Thyroid gland (tissue), 4 donors: ENCODE measurements at regions not wholly inside any gene's neighbourhood (a gene's known extent, or its start where the extent isn't known, plus 50 kb on each side); places are given as distances from the start of the nearest gene placed in this dataset.

Source experiments
- DNase-seq, 2 donors: peaks; one replicate each; pipeline ENCODE4 v3.0.0-alpha.2; 2019
- H3K27ac ChIP-seq, 3 donors: fragments of 200-600 bp; sonication (generic); 1 replicate in 2 of 3; 2 replicates in 1 of 3; pipeline ENCODE4 v1.5.1; 2016 to 2019; ENCODE audit warnings: mild to moderate bottlenecking in 1 of 3, moderate library complexity in 1 of 3
- H3K27me3 ChIP-seq: fragments of 200-600 bp; sonication (generic); one replicate; pipeline ENCODE4 v1.5.1; 2019
- H3K36me3 ChIP-seq, 2 donors: fragments of 200-600 bp; sonication (generic); one replicate each; pipeline ENCODE4 v1.5.1; 2016 to 2019
- H3K4me1 ChIP-seq, 2 donors: fragments of 200-600 bp; sonication (generic); one replicate each; pipeline ENCODE4 v1.5.1; 2017 to 2019
- H3K4me3 ChIP-seq, 3 donors: fragments of 200-600 bp; sonication (generic); replicated peaks in 1 of 3; 1 replicate in 2 of 3; 2 replicates in 1 of 3; pipeline ENCODE4 v1.5.1; 2016; ENCODE audit warnings: mild to moderate bottlenecking in 1 of 3
- H3K9me3 ChIP-seq: fragments of 200-600 bp; sonication (generic); one replicate; pipeline ENCODE4 v1.5.1; 2017
- POLR2A ChIP-seq, 2 donors: fragments of 450-650 bp; IDR thresholded peaks; one replicate each; pipeline ENCODE4 v1.6.1; 2017; ENCODE audit warnings: antibody characterized with exemption in 2 of 2, mild to moderate bottlenecking in 2 of 2, moderate library complexity in 1 of 2
- WGBS, 2 donors: methylation state at CpG; one replicate each; pipeline ENCODE4 v1.1.5; 2017; 5-methylcytosine and 5-hydroxymethylcytosine counted together
- intact Hi-C: fragments of 100-400 bp; cut with DNase I; formaldehyde crosslinking; loops from one replicate; pipeline ENCODE4 v1.15.1; 2023
- TF ChIP-seq, protein P1 (sequence below), 6 experiments: fragments of 200-600 bp in 3 of 6; fragments of 450-650 bp in 3 of 6; sonication (generic) in 3 of 6; IDR thresholded peaks; one replicate each; pipeline ENCODE4 v1.5.1; 2016 to 2019; ENCODE audit warnings: antibody characterized with exemption in 6 of 6, mild to moderate bottlenecking in 2 of 6, inconsistent platforms in 1 of 6, moderate library complexity in 1 of 6

DNA sequence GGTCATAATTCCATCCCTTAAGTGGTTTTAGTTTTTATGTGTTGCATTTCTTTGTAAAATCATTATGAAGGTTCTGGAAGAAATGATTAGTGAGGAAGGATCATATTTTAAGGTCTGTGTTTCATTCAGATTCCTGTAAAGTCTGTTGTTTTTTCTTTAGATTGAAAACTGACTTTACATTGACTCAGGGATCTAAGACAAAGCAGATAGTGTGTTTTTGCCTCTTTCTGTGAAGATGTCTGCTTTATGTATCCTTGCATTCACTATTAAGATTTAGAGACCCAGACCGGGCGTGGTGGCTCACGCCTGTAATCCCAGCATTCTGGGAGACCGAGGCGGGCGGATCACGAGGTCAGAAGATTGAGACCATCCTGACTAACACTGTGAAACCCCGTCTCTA is 225.7 kb downstream of the SAMD5 start:
- intact Hi-C loops = no loop called here
- no peak for DNase-seq
- 93 to 94% methylated on average over 8 of the region's 8 CpGs for WGBS, 2 donors
- no peaks in the 10 kb centered on the region for H3K36me3 ChIP-seq
- H3K27me3 ChIP-seq = no peaks in the 10 kb centered on the region
- no peak for TF ChIP-seq POLR2A (IDR thresholded peaks at IDR 0.05)
- TF ChIP-seq, protein P1, sequence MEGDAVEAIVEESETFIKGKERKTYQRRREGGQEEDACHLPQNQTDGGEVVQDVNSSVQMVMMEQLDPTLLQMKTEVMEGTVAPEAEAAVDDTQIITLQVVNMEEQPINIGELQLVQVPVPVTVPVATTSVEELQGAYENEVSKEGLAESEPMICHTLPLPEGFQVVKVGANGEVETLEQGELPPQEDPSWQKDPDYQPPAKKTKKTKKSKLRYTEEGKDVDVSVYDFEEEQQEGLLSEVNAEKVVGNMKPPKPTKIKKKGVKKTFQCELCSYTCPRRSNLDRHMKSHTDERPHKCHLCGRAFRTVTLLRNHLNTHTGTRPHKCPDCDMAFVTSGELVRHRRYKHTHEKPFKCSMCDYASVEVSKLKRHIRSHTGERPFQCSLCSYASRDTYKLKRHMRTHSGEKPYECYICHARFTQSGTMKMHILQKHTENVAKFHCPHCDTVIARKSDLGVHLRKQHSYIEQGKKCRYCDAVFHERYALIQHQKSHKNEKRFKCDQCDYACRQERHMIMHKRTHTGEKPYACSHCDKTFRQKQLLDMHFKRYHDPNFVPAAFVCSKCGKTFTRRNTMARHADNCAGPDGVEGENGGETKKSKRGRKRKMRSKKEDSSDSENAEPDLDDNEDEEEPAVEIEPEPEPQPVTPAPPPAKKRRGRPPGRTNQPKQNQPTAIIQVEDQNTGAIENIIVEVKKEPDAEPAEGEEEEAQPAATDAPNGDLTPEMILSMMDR (IDR thresholded peaks at IDR 0.05) = no peak
- no peak overlapping the region for H3K27ac ChIP-seq
- no peaks in the 10 kb centered on the region for H3K4me1 ChIP-seq
- H3K9me3 ChIP-seq = no peaks in the 10 kb centered on the region
- no peak overlapping the region for H3K4me3 ChIP-seq

- H3K36me3 ChIP-seq = no peaks in the 10 kb centered on the region
- H3K27ac ChIP-seq = no peak overlapping the region
- 76 to 88% methylated on average over 3 of the region's 3 CpGs for WGBS, 2 donors
- H3K4me3 ChIP-seq = no peak overlapping the region
- H3K27me3 ChIP-seq = no peaks in the 10 kb centered on the region
- DNase-seq = no peak
- no peaks in the 10 kb centered on the region for H3K4me1 ChIP-seq
- no peaks in the 10 kb centered on the region for H3K9me3 ChIP-seq
- intact Hi-C loops = no loop called here
- TF ChIP-seq POLR2A (IDR thresholded peaks at IDR 0.05) = no peak
- TF ChIP-seq, protein P1 (IDR thresholded peaks at IDR 0.05) = no peak
Measured at GRCh38 chr6:147735924-147736323, 227.4 kb downstream of the SAMD5 start.

DNA sequence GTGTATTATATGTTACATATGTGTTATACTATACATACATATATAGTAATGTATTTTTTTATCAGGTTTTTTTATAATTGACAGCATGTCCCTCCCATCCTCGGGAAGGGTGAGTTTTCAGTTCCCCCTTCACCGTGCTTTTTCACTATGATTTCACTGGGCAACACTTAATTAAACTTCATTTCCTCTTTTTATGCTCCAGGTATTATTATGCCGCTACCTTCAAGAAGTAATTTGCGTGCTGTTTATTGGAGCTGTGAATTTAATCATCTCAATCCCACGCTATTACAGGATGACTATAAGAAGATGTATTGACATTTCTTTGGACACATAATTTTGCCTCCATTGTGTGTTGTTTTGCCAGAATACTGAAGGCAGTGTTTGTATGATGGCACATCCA is 228.6 kb downstream of the SAMD5 start:
- intact Hi-C loops = no loop called here
- WGBS, 2 donors = 94% methylated on average over 5 of the region's 5 CpGs
- H3K27me3 ChIP-seq = no peaks in the 10 kb centered on the region
- no peak for DNase-seq
- no peaks in the 10 kb centered on the region for H3K4me1 ChIP-seq
- no peaks in the 10 kb centered on the region for H3K36me3 ChIP-seq
- H3K4me3 ChIP-seq = no peak overlapping the region
- no peak overlapping the region for H3K27ac ChIP-seq
- TF ChIP-seq, protein P1 (IDR thresholded peaks at IDR 0.05) = no peak
- TF ChIP-seq POLR2A (IDR thresholded peaks at IDR 0.05) = no peak
- H3K9me3 ChIP-seq = no peaks in the 10 kb centered on the region

GRCh38 chr6:147738099-147738498 is 229.6 kb downstream of the SAMD5 start:
- intact Hi-C loops = no loop called here
- no peak for DNase-seq
- no peaks in the 10 kb centered on the region for H3K27me3 ChIP-seq
- WGBS, 2 donors = 87 to 88% methylated on average over 8 of the region's 8 CpGs
- no peak overlapping the region for H3K4me3 ChIP-seq
- H3K4me1 ChIP-seq = no peaks in the 10 kb centered on the region
- H3K27ac ChIP-seq = no peak overlapping the region
- no peaks in the 10 kb centered on the region for H3K9me3 ChIP-seq
- H3K36me3 ChIP-seq = no peaks in the 10 kb centered on the region
- TF ChIP-seq, protein P1 (IDR thresholded peaks at IDR 0.05) = no peak
- no peak for TF ChIP-seq POLR2A (IDR thresholded peaks at IDR 0.05)

DNA sequence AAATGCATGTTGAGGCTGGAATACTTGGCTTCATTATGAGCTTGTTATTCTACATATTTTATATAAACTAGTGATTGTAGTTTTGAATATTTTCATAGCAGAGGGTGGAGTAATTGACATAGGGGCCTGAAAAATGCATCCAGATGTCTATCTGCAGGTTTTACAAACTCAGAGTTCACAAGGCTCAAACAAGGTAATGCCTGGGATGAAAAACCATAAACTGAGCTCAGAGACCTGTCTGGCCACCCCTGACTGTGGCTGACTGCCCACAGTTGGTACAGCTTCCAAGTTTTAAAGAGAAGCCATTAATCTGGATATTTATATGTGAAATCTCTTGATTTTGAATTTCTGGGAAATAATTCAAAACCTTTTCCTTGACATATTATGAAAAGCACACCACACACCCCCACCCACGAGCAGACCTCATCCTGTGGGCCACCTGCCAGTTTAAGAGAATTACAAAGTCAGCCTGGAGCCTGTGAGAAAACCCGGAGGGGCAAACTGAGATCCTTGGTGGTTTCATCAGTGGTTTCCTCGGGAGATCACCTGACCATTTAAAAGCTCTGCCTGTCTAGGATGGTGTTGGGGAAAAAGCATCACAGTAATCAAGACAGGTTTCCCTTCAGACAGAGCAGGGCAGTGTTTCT is 230.1 kb downstream of the SAMD5 start:
- peak in 1 of 2 donors; percentile 11 for DNase-seq
- Histone ChIP-seq H3K36me3 (no peaks in the 10 kb centered on the region), H3K4me1 (no peaks in the 10 kb centered on the region), H3K9me3 (no peaks in the 10 kb centered on the region), H3K4me3 (no peak overlapping the region), H3K27ac (no peak overlapping the region), H3K27me3 (no peaks in the 10 kb centered on the region)
- intact Hi-C loops = no loop called here
- WGBS, 2 donors = 30 to 31% methylated on average over 3 of the region's 3 CpGs
- TF ChIP-seq, protein P1 (IDR thresholded peaks at IDR 0.05) = no peak
- no peak for TF ChIP-seq POLR2A (IDR thresholded peaks at IDR 0.05)
